ENCODE measurements at regions not wholly inside any gene's neighbourhood (a gene's known extent, or its start where the extent isn't known, plus 50 kb on each side); places are given as distances from the start of the nearest gene placed in this dataset.

GRCh38 chr5:1670351-1670750, 129.3 kb downstream of the MRPL36 start:
- no peak for TF ChIP-seq CTCF (IDR thresholded peaks at IDR 0.05; ENCODE audit: borderline replicate concordance, control extremely low read depth, extremely low read depth, insufficient read depth, missing control alignments)
- in situ Hi-C loops (cut with MboI; ENCODE audit: low sequenced_read_pairs, unreplicated experiment) = no loop called here
- no peak for DNase-seq (ENCODE audit: low spot score)

GRCh38 chr5:1669276-1670155, 130.1 kb downstream of the MRPL36 start:
- in situ Hi-C loops (cut with MboI; ENCODE audit: low sequenced_read_pairs, unreplicated experiment) = no loop called here
- no peak for DNase-seq (ENCODE audit: low spot score)

GRCh38 chr5:1668141-1668721, 131.4 kb downstream of the MRPL36 start:
- DNase-seq (ENCODE audit: low spot score) = no peak
- no peak for TF ChIP-seq CTCF (IDR thresholded peaks at IDR 0.05; ENCODE audit: borderline replicate concordance, control extremely low read depth, extremely low read depth, insufficient read depth, missing control alignments)
- in situ Hi-C loops (cut with MboI; ENCODE audit: low sequenced_read_pairs, unreplicated experiment) = no loop called here

More at GRCh38 chr5:1669276-1670155, 130.1 kb downstream of the MRPL36 start:
- TF ChIP-seq CTCF (IDR thresholded peaks at IDR 0.05; ENCODE audit: borderline replicate concordance, control extremely low read depth, extremely low read depth, insufficient read depth, missing control alignments) = no peak

GRCh38 chr5:1667648-1668140, 131.9 kb downstream of the MRPL36 start:
- no peak for TF ChIP-seq CTCF (IDR thresholded peaks at IDR 0.05; ENCODE audit: borderline replicate concordance, control extremely low read depth, extremely low read depth, insufficient read depth, missing control alignments)
- in situ Hi-C loops (cut with MboI; ENCODE audit: low sequenced_read_pairs, unreplicated experiment) = no loop called here
- peak; percentile 41 for DNase-seq (ENCODE audit: low spot score)

GRCh38 chr5:1666812-1667588, 132.6 kb downstream of the MRPL36 start:
- peak; percentile 82 for DNase-seq (ENCODE audit: low spot score)

More at GRCh38 chr5:1666812-1667588, 132.6 kb downstream of the MRPL36 start:
- TF ChIP-seq CTCF (IDR thresholded peaks at IDR 0.05; ENCODE audit: borderline replicate concordance, control extremely low read depth, extremely low read depth, insufficient read depth, missing control alignments) = peak; percentile 42
- in situ Hi-C loops (cut with MboI; ENCODE audit: low sequenced_read_pairs, unreplicated experiment) = no loop called here
